ENCODE measurements at regions not wholly inside any gene's neighbourhood (a gene's known extent, or its start where the extent isn't known, plus 50 kb on each side); places are given as distances from the start of the nearest gene placed in this dataset.

DNA sequence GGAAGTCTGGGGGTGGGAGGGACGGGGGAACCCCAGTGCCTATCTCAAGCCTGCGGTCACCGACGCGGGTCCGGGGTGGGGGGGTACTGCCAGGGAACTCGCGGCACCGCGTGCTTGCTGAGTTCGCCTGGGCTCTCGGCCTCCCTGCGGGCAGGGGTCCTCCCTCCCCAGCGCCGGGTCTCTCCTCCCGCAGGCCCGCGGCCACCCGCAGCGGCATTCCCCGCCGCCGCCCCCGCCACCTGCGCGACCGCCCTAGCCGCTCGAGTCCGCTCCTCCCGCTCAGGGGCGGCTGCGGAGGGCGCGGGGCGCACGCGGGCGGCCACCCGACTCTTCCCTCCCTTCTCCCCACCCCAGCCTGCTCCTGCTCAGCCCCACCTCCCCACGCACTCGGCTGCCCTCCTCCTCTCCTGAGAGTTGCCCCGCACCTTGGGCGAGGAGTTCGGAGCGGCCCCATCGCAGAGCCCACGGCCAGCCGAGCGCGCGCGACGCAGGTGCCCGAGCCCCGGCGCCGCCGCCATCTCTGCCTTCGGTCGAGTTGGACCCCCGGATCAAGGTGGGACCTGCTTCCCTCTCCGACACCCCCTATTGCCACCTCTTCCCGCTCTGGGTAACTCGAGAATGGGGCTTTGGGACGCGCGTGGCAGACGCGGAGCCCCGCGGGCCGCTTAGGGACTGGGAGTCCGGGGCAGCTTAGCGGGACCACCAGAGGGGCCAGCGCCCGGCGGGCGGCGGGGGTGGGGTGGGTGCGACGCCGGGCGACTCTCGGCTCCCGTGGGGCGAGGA, 105.0 kb downstream of the LEPR start:
- H3K4me3 ChIP-seq, result peak overlapping the region; percentile 25 to 50 (median 46)
- peak; percentile 61 for DNase-seq
- WGBS, 2 donors, result 3% methylated on average over 87 of the region's 87 CpGs
- no peaks in the 10 kb centered on the region for H3K36me3 ChIP-seq
- H3K27ac ChIP-seq, result peak overlapping the region; percentile 40 to 77 (median 52)
- peaks cover 15 to 44% (median 17%) of the 10 kb centered on the region in 3 donors for H3K27me3 ChIP-seq
- no peaks in the 10 kb centered on the region for H3K9me3 ChIP-seq
- intact Hi-C loops (cut with DNase I), result no loop called here
- TF ChIP-seq POLR2A (IDR thresholded peaks at IDR 0.05) (no peak), EP300 (IDR thresholded peaks at IDR 0.05) (no peak), POLR2AphosphoS5 (IDR thresholded peaks at IDR 0.05) (no peak)
- TF ChIP-seq, protein P1, sequence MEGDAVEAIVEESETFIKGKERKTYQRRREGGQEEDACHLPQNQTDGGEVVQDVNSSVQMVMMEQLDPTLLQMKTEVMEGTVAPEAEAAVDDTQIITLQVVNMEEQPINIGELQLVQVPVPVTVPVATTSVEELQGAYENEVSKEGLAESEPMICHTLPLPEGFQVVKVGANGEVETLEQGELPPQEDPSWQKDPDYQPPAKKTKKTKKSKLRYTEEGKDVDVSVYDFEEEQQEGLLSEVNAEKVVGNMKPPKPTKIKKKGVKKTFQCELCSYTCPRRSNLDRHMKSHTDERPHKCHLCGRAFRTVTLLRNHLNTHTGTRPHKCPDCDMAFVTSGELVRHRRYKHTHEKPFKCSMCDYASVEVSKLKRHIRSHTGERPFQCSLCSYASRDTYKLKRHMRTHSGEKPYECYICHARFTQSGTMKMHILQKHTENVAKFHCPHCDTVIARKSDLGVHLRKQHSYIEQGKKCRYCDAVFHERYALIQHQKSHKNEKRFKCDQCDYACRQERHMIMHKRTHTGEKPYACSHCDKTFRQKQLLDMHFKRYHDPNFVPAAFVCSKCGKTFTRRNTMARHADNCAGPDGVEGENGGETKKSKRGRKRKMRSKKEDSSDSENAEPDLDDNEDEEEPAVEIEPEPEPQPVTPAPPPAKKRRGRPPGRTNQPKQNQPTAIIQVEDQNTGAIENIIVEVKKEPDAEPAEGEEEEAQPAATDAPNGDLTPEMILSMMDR (IDR thresholded peaks at IDR 0.05), result no peak
- H3K4me1 ChIP-seq, result peaks cover 0 to 12% (median 11%) of the 10 kb centered on the region in 4 donors

DNA sequence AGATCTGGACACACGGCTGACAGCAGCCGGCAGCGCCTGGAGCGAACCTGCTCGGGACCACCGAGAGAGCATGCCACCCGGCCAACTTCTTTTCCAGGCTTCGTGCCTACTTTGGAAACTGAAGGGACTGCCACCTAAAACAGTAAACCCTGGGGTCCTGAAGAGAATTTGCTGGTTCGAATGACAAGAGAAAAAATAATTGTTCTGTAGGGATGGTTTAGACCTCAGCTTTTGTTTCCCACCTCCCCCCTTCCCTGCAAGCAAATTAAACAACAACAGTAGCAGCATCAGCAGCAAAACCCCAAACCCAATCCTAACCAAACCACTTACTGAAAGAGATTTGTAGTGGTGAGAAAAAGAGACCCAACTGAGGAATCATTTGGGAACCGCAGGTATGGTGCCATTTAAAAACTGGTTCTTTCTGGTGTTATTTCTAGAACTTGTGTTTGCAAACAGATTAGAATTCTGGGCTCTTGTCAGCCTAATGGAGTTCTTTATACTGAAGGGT, 105.6 kb downstream of the LEPR start:
- intact Hi-C loops (cut with DNase I), result no loop called here

DNA sequence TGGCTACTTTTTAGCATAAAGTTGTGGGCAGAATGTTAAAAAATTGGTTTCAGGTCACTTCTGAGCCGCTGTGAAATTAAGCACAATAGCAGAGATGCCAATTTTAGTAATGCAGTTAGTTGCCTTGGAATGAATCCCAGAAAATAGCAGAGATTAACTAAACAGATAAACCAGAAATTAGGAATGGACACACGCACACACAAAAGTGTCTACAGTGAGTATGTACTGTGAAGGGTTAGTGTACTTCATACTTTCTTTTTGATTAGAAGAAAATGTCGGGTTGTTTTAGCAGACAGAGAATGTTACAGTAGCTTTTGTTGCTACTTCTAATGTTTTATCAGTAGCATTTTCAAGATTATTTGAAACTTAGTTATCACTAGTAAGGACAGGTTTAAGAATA, 106.7 kb downstream of the LEPR start:
- Histone ChIP-seq H3K36me3 (no peaks in the 10 kb centered on the region), H3K9me3 (no peaks in the 10 kb centered on the region), H3K4me3 (peak overlapping the region in 1 of 4 donors; percentile 1), H3K4me1 (peaks cover 0 to 12% (median 11%) of the 10 kb centered on the region in 4 donors), H3K27ac (peak overlapping the region in 2 of 4 donors; percentile 41 to 77), H3K27me3 (peaks cover 15 to 44% (median 17%) of the 10 kb centered on the region in 3 donors)
- TF ChIP-seq POLR2A (IDR thresholded peaks at IDR 0.05) (no peak), POLR2AphosphoS5 (IDR thresholded peaks at IDR 0.05) (no peak), EP300 (IDR thresholded peaks at IDR 0.05) (no peak)
- TF ChIP-seq, protein P1 (IDR thresholded peaks at IDR 0.05), result no peak
- intact Hi-C loops (cut with DNase I), result no loop called here
- DNase-seq, result no peak
- WGBS, 2 donors, result 55 to 71% methylated on average over 3 of the region's 3 CpGs

More for the DNA sequence above, 105.6 kb downstream of the LEPR start:
- 18 to 30% methylated on average over 10 of the region's 10 CpGs for WGBS, 2 donors
- DNase-seq, result no peak
- H3K27me3 ChIP-seq, result peaks cover 15 to 44% (median 17%) of the 10 kb centered on the region in 3 donors
- H3K9me3 ChIP-seq, result no peaks in the 10 kb centered on the region
- peak overlapping the region; percentile 25 to 50 (median 46) for H3K4me3 ChIP-seq
- peaks cover 0 to 12% (median 11%) of the 10 kb centered on the region in 4 donors for H3K4me1 ChIP-seq
- H3K36me3 ChIP-seq, result no peaks in the 10 kb centered on the region
- H3K27ac ChIP-seq, result peak overlapping the region; percentile 40 to 77 (median 52)
- TF ChIP-seq, protein P1 (IDR thresholded peaks at IDR 0.05), result no peak
- TF ChIP-seq EP300 (IDR thresholded peaks at IDR 0.05) (no peak), POLR2AphosphoS5 (IDR thresholded peaks at IDR 0.05) (no peak), POLR2A (IDR thresholded peaks at IDR 0.05) (no peak)

DNA sequence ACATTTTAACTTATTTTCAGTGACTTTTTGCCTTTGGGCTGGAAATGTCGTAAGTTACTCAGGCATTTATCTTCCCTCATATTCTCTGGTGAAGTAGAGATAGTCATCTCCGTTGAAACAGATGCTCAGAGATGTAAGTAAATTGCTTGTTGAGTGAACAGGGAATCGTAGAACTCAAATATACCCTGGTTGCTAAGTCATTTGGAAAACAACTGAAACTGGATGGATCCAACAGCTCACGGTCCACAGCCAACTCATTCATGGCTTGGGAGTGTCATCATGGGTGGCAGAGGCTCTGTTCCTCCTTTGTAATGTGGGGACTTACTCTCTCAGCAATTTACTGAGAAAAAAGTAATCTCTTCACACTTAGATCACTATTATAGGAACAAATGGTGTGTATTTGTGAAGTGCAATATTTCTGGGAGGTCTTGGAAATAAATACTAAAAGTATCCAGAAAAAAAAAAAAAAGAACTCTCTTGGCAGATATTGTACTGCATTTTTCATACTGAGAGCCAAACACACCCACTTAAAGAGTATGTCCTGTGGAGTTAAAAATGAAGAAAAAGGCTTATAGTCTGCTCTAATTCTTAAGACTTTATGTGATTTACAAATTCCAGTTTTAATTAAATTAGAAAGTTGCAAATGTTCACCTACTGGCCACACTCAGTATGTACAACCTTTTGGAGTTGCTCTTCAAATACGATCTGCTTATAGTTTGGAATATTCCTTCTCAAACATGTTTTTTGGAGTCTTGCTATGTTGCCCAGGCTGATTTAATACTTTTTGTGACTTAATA, 107.4 kb downstream of the LEPR start:
- DNase-seq, result no peak
- H3K4me1 ChIP-seq, result peaks cover 0 to 12% (median 11%) of the 10 kb centered on the region in 4 donors
- no peaks in the 10 kb centered on the region for H3K36me3 ChIP-seq
- H3K27ac ChIP-seq, result peak overlapping the region in 2 of 4 donors; percentile 41 to 77
- peak overlapping the region in 1 of 4 donors; percentile 1 for H3K4me3 ChIP-seq
- TF ChIP-seq POLR2AphosphoS5 (IDR thresholded peaks at IDR 0.05), result no peak
- TF ChIP-seq, protein P1 (IDR thresholded peaks at IDR 0.05), result no peak
- TF ChIP-seq EP300 (IDR thresholded peaks at IDR 0.05), result no peak
- TF ChIP-seq POLR2A (IDR thresholded peaks at IDR 0.05), result no peak
- H3K9me3 ChIP-seq, result peaks cover 0 to 1% (median 0%) of the 10 kb centered on the region in 4 donors
- intact Hi-C loops (cut with DNase I), result no loop called here
- WGBS, 2 donors, result 64 to 66% methylated on average over 5 of the region's 5 CpGs
- peaks cover 15 to 42% (median 17%) of the 10 kb centered on the region in 3 donors for H3K27me3 ChIP-seq

All from sigmoid colon (tissue), 6 donors.